ENCODE measurements at regions not wholly inside any gene's neighbourhood (a gene's known extent, or its start where the extent isn't known, plus 50 kb on each side); places are given as distances from the start of the nearest gene placed in this dataset.

DNA sequence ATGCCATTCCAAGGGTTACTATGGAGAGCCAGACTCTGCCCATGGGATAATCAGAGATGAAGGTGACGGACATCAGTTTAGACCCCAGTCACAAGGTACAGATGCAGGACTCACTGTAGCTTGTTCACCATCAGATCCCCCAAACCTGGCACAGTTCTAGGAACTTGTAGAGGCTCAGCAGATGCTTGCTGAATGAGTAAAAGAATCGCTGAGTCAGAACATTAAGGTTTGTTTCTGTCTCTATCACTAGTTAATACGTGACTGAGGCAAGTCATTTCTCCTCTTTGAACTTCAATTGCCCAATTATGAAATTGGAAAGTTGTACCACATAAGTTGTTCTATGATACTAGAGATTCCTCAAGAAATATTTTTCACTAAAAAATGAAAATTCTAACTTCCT is 65.1 kb downstream of the PPP1R3C start:
- peak; percentile 33 for DNase-seq (ENCODE audit: low read depth)
- H3K4me3 ChIP-seq (ENCODE audit: low read length), result no peak overlapping the region
- TF ChIP-seq, protein P1, sequence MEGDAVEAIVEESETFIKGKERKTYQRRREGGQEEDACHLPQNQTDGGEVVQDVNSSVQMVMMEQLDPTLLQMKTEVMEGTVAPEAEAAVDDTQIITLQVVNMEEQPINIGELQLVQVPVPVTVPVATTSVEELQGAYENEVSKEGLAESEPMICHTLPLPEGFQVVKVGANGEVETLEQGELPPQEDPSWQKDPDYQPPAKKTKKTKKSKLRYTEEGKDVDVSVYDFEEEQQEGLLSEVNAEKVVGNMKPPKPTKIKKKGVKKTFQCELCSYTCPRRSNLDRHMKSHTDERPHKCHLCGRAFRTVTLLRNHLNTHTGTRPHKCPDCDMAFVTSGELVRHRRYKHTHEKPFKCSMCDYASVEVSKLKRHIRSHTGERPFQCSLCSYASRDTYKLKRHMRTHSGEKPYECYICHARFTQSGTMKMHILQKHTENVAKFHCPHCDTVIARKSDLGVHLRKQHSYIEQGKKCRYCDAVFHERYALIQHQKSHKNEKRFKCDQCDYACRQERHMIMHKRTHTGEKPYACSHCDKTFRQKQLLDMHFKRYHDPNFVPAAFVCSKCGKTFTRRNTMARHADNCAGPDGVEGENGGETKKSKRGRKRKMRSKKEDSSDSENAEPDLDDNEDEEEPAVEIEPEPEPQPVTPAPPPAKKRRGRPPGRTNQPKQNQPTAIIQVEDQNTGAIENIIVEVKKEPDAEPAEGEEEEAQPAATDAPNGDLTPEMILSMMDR (conservative IDR thresholded peaks at IDR 0.05; ENCODE audit: low read length), result no peak

- TF ChIP-seq, protein P1 (conservative IDR thresholded peaks at IDR 0.05; ENCODE audit: low read length), result no peak
- no peak overlapping the region for H3K4me3 ChIP-seq (ENCODE audit: low read length)
- DNase-seq (ENCODE audit: low read depth), result no peak
Measured at GRCh38 chr10:91566115-91566514, 66.8 kb downstream of the PPP1R3C start.

- no peak for DNase-seq (ENCODE audit: low read depth)
- TF ChIP-seq, protein P1 (conservative IDR thresholded peaks at IDR 0.05; ENCODE audit: low read length), result no peak
- no peak overlapping the region for H3K4me3 ChIP-seq (ENCODE audit: low read length)
Measured at GRCh38 chr10:91565226-91565625, 67.6 kb downstream of the PPP1R3C start.

- no peak overlapping the region for H3K4me3 ChIP-seq (ENCODE audit: low read length)
- TF ChIP-seq, protein P1 (conservative IDR thresholded peaks at IDR 0.05; ENCODE audit: low read length), result no peak
- DNase-seq (ENCODE audit: low read depth), result no peak
Measured at GRCh38 chr10:91564508-91564907, 68.4 kb downstream of the PPP1R3C start.

Data from AG10803 (cell line).